Thyroid gland (tissue), 4 donors: ENCODE measurements at regions not wholly inside any gene's neighbourhood (a gene's known extent, or its start where the extent isn't known, plus 50 kb on each side); places are given as distances from the start of the nearest gene placed in this dataset.

ENCODE experiments used
- DNase-seq, 2 donors: peaks; one replicate each; pipeline ENCODE4 v3.0.0-alpha.2; 2019
- H3K27ac ChIP-seq, 3 donors: fragments of 200-600 bp; sonication (generic); 1 replicate in 2 of 3; 2 replicates in 1 of 3; pipeline ENCODE4 v1.5.1; 2016 to 2019; ENCODE audit warnings: mild to moderate bottlenecking in 1 of 3, moderate library complexity in 1 of 3
- H3K27me3 ChIP-seq: fragments of 200-600 bp; sonication (generic); one replicate; pipeline ENCODE4 v1.5.1; 2019
- H3K36me3 ChIP-seq, 2 donors: fragments of 200-600 bp; sonication (generic); one replicate each; pipeline ENCODE4 v1.5.1; 2016 to 2019
- H3K4me1 ChIP-seq, 2 donors: fragments of 200-600 bp; sonication (generic); one replicate each; pipeline ENCODE4 v1.5.1; 2017 to 2019
- H3K4me3 ChIP-seq, 3 donors: fragments of 200-600 bp; sonication (generic); replicated peaks in 1 of 3; 1 replicate in 2 of 3; 2 replicates in 1 of 3; pipeline ENCODE4 v1.5.1; 2016; ENCODE audit warnings: mild to moderate bottlenecking in 1 of 3
- H3K9me3 ChIP-seq: fragments of 200-600 bp; sonication (generic); one replicate; pipeline ENCODE4 v1.5.1; 2017
- POLR2A ChIP-seq, 2 donors: fragments of 450-650 bp; IDR thresholded peaks; one replicate each; pipeline ENCODE4 v1.6.1; 2017; ENCODE audit warnings: antibody characterized with exemption in 2 of 2, mild to moderate bottlenecking in 2 of 2, moderate library complexity in 1 of 2
- WGBS, 2 donors: methylation state at CpG; one replicate each; pipeline ENCODE4 v1.1.5; 2017; 5-methylcytosine and 5-hydroxymethylcytosine counted together
- intact Hi-C: fragments of 100-400 bp; cut with DNase I; formaldehyde crosslinking; loops from one replicate; pipeline ENCODE4 v1.15.1; 2023
- TF ChIP-seq, protein P1 (sequence below), 6 experiments: fragments of 200-600 bp in 3 of 6; fragments of 450-650 bp in 3 of 6; sonication (generic) in 3 of 6; IDR thresholded peaks; one replicate each; pipeline ENCODE4 v1.5.1; 2016 to 2019; ENCODE audit warnings: antibody characterized with exemption in 6 of 6, mild to moderate bottlenecking in 2 of 6, inconsistent platforms in 1 of 6, moderate library complexity in 1 of 6

DNA sequence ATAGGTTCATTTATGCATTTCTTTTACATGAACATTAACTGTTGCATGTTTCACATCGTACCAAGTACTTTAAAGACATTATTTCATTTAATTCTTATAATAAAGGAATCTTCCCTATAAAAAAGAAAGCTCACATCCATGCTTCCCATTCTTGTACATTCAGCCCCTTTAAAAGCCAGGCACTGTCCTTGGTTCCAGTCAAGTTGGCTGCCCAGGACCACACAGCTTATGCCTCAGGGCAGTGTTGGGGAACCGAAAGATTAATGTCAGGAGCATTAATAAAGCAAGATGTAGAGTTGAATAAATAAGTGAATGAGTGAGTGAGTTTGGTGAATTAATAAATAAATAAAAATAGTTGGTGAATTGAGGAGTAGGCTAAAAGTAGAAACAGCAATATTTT is 409.4 kb upstream of the DAB1 start:
- Histone ChIP-seq H3K27ac (no peak overlapping the region), H3K36me3 (no peaks in the 10 kb centered on the region), H3K4me3 (no peak overlapping the region), H3K27me3 (no peaks in the 10 kb centered on the region), H3K4me1 (no peaks in the 10 kb centered on the region), H3K9me3 (no peaks in the 10 kb centered on the region)
- intact Hi-C loops = no loop called here
- WGBS, 2 donors = 82 to 90% methylated on average over 2 of the region's 2 CpGs
- TF ChIP-seq, protein P1, sequence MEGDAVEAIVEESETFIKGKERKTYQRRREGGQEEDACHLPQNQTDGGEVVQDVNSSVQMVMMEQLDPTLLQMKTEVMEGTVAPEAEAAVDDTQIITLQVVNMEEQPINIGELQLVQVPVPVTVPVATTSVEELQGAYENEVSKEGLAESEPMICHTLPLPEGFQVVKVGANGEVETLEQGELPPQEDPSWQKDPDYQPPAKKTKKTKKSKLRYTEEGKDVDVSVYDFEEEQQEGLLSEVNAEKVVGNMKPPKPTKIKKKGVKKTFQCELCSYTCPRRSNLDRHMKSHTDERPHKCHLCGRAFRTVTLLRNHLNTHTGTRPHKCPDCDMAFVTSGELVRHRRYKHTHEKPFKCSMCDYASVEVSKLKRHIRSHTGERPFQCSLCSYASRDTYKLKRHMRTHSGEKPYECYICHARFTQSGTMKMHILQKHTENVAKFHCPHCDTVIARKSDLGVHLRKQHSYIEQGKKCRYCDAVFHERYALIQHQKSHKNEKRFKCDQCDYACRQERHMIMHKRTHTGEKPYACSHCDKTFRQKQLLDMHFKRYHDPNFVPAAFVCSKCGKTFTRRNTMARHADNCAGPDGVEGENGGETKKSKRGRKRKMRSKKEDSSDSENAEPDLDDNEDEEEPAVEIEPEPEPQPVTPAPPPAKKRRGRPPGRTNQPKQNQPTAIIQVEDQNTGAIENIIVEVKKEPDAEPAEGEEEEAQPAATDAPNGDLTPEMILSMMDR (IDR thresholded peaks at IDR 0.05) = no peak
- no peak for TF ChIP-seq POLR2A (IDR thresholded peaks at IDR 0.05)
- no peak for DNase-seq

DNA sequence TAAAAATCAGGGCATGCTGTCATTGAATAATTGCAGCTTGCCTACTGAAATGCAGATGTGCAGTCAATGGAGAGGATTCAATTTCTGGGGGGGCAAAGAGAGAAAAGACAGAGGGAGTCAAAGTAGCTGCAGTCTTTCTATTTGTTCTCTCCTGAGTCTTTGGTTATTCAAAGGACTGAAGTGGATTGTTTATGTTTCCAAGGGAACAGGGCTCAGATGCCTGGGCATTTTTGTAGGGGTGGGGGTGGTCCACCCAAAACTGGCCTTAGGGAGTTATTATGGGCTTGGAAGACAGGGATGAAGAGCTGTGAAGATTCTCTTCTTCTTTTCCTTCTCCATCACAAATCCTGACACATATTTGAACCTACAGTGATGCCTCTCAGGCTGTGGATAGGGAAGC is 408.8 kb upstream of the DAB1 start:
- TF ChIP-seq POLR2A (IDR thresholded peaks at IDR 0.05) = no peak
- TF ChIP-seq, protein P1 (IDR thresholded peaks at IDR 0.05) = no peak
- Histone ChIP-seq H3K27me3 (no peaks in the 10 kb centered on the region), H3K4me3 (no peak overlapping the region), H3K36me3 (no peaks in the 10 kb centered on the region), H3K27ac (no peak overlapping the region), H3K9me3 (no peaks in the 10 kb centered on the region), H3K4me1 (no peaks in the 10 kb centered on the region)
- no peak for DNase-seq
- intact Hi-C loops = no loop called here

DNA sequence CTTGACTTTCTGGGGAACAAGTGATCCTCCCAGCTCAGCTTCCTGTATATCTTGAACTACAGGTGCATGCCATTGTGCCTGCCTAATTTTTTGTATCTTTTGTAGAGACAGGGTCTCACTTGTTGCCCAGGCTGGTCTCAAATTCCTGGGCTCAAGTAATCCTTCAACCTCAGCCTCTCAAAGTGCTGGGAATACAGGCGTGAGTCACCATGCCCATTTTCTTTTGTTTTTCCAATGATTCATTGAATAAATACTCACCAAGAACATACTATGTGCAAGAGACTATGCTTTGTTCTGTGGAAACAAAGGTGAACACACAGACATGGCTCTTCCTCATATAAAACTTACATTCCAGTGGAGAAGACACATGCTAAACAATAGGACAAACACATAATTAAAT is 407.8 kb upstream of the DAB1 start:
- H3K27me3 ChIP-seq = no peaks in the 10 kb centered on the region
- intact Hi-C loops = no loop called here
- H3K4me1 ChIP-seq = no peaks in the 10 kb centered on the region
- WGBS, 2 donors = 58 to 68% methylated on average over 1 of the region's 1 CpG
- no peak for TF ChIP-seq POLR2A (IDR thresholded peaks at IDR 0.05)
- TF ChIP-seq, protein P1 (IDR thresholded peaks at IDR 0.05) = no peak
- H3K36me3 ChIP-seq = no peaks in the 10 kb centered on the region
- H3K27ac ChIP-seq = no peak overlapping the region
- no peak for DNase-seq
- H3K9me3 ChIP-seq = no peaks in the 10 kb centered on the region
- no peak overlapping the region for H3K4me3 ChIP-seq

DNA sequence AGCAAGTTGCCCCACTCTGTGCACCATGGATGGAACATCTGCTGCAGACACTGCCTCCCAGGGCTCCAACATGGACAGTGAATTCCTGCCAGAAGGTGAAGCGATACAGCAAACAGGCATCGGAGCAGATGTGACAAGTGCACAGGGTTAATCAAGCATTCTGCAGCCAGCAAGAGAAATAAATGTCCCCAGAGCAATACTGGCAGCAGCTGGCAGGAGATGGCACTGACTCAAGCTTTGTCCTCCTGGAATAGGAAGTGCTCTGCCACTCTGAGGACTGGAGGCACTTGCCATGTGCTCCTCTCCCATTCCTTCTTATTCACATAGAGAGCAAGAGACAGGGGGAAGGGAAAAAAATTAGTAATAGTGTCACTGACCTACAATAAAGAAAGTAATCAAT is 402.7 kb upstream of the DAB1 start:
- Histone ChIP-seq H3K27me3 (no peaks in the 10 kb centered on the region), H3K36me3 (no peaks in the 10 kb centered on the region), H3K9me3 (no peaks in the 10 kb centered on the region), H3K4me1 (no peaks in the 10 kb centered on the region), H3K27ac (no peak overlapping the region), H3K4me3 (no peak overlapping the region)
- intact Hi-C loops = no loop called here
- DNase-seq = no peak
- no peak for TF ChIP-seq POLR2A (IDR thresholded peaks at IDR 0.05)
- TF ChIP-seq, protein P1 (IDR thresholded peaks at IDR 0.05) = no peak
- 74 to 83% methylated on average over 2 of the region's 2 CpGs for WGBS, 2 donors

DNA sequence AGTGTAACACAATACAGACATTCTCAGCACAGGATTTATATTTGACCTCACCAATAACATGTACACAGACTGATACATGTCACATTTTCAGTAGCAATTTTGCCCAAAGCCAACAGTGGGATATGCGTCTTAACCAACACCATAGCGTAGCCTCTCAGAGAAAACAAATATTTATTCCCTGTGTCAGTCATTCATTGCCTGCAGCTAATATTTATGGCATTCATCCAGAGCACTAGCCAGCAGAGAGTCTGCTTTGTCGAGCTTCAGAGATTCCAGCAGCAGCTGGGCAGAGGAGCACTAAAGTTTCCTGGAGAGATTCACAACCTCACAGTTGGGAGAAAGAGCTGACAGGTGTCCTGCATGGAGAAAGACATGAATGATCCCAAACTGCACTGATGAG is 400.7 kb upstream of the DAB1 start:
- no peaks in the 10 kb centered on the region for H3K4me1 ChIP-seq
- no peaks in the 10 kb centered on the region for H3K27me3 ChIP-seq
- TF ChIP-seq, protein P1 (IDR thresholded peaks at IDR 0.05) = no peak
- TF ChIP-seq POLR2A (IDR thresholded peaks at IDR 0.05) = no peak
- intact Hi-C loops = no loop called here
- no peaks in the 10 kb centered on the region for H3K9me3 ChIP-seq
- H3K27ac ChIP-seq = no peak overlapping the region
- 63 to 68% methylated on average over 3 of the region's 3 CpGs for WGBS, 2 donors
- H3K4me3 ChIP-seq = no peak overlapping the region
- H3K36me3 ChIP-seq = no peaks in the 10 kb centered on the region
- no peak for DNase-seq
